NCI-H2171 (cell line): ENCODE measurements at regions not wholly inside any gene's neighbourhood (a gene's known extent, or its start where the extent isn't known, plus 50 kb on each side); places are given as distances from the start of the nearest gene placed in this dataset.
"Not testable (repeated sequence)": the region's sequence is repeated elsewhere in the genome, so short reads cannot be mapped to it uniquely, and the experiment has no call there.

ENCODE experiments used
- DNase-seq: peaks from one replicate; lab custom pipeline; 2025; lab: John Stamatoyannopoulos, UW

- DNase-seq = not testable (repeated sequence)
Observed at GRCh38 chr11:48649064-48649463, 160.5 kb downstream of the OR4A47 start.

- DNase-seq = no peak
Observed at GRCh38 chr11:48669146-48669545, 180.6 kb downstream of the OR4A47 start.

- no peak for DNase-seq
Observed at GRCh38 chr11:48675945-48676344, 187.4 kb downstream of the OR4A47 start.

- DNase-seq = no peak
Observed at GRCh38 chr11:48683226-48683720, 194.7 kb downstream of the OR4A47 start.

GRCh38 chr11:48729503-48729902 lies 240.9 kb downstream of the OR4A47 start:
- DNase-seq = not testable (repeated sequence)

- DNase-seq = peak; percentile 21
Observed at GRCh38 chr11:48750081-48750480, 233.6 kb downstream of the TRIM51G start.
